ENCODE measurements at regions not wholly inside any gene's neighbourhood (a gene's known extent, or its start where the extent isn't known, plus 50 kb on each side); places are given as distances from the start of the nearest gene placed in this dataset.

- Histone ChIP-seq H3K27me3 (no peaks in the 10 kb centered on the region), H3K27ac (no peak overlapping the region), H3K36me3 (no peaks in the 10 kb centered on the region), H3K4me1 (peaks cover 0 to 15% (median 0%) of the 10 kb centered on the region in 4 donors), H3K9me3 (no peaks in the 10 kb centered on the region), H3K4me3 (no peak overlapping the region)
- WGBS, 2 donors = 90 to 92% methylated on average over 6 of the region's 6 CpGs
- no peak for TF ChIP-seq EP300 (IDR thresholded peaks at IDR 0.05)
- TF ChIP-seq, protein P1, sequence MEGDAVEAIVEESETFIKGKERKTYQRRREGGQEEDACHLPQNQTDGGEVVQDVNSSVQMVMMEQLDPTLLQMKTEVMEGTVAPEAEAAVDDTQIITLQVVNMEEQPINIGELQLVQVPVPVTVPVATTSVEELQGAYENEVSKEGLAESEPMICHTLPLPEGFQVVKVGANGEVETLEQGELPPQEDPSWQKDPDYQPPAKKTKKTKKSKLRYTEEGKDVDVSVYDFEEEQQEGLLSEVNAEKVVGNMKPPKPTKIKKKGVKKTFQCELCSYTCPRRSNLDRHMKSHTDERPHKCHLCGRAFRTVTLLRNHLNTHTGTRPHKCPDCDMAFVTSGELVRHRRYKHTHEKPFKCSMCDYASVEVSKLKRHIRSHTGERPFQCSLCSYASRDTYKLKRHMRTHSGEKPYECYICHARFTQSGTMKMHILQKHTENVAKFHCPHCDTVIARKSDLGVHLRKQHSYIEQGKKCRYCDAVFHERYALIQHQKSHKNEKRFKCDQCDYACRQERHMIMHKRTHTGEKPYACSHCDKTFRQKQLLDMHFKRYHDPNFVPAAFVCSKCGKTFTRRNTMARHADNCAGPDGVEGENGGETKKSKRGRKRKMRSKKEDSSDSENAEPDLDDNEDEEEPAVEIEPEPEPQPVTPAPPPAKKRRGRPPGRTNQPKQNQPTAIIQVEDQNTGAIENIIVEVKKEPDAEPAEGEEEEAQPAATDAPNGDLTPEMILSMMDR (IDR thresholded peaks at IDR 0.05) = no peak
- no peak for TF ChIP-seq POLR2A (IDR thresholded peaks at IDR 0.05)
- DNase-seq (ENCODE audit: low spot score in 2 of 2) = no peak
Observed at GRCh38 chr11:19639603-19640105, 73.0 kb upstream of the NAV2 start.

DNA sequence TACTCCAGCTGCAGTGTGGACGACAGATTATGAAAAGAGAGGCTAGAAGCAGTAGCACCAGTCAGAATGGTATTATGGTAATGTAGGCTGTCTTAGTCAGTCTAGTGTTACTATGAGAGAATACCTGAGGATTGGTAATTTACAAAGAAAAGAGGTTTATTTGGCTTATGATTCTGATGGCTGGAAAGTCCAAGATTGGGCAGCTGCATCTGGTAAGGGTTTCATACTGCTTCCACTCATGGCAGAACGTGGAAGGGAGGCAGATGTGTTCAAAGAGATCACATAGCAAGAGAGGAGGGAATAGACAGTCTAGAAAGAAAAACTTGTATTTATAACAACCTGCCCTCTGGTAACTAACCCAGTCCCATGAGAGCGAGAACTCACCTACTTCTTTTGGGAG is 77.3 kb upstream of the NAV2 start:
- H3K27me3 ChIP-seq = no peaks in the 10 kb centered on the region
- 94 to 96% methylated on average over 3 of the region's 3 CpGs for WGBS, 2 donors
- no peaks in the 10 kb centered on the region for H3K36me3 ChIP-seq
- no peaks in the 10 kb centered on the region for H3K9me3 ChIP-seq
- no peak for TF ChIP-seq EP300 (IDR thresholded peaks at IDR 0.05)
- TF ChIP-seq, protein P1 (IDR thresholded peaks at IDR 0.05) = no peak
- no peak for TF ChIP-seq POLR2A (IDR thresholded peaks at IDR 0.05)
- no peak overlapping the region for H3K4me3 ChIP-seq
- no peak for DNase-seq (ENCODE audit: low spot score in 2 of 2)
- H3K4me1 ChIP-seq = peaks cover 0 to 15% (median 3%) of the 10 kb centered on the region in 4 donors
- H3K27ac ChIP-seq = no peak overlapping the region

GRCh38 chr11:19633276-19633675 is 79.4 kb upstream of the NAV2 start:
- TF ChIP-seq EP300 (IDR thresholded peaks at IDR 0.05) = peak in 1 of 2 donors; percentile 64
- no peak for TF ChIP-seq POLR2A (IDR thresholded peaks at IDR 0.05)
- peak; percentile 34 to 65 for DNase-seq (ENCODE audit: low spot score in 2 of 2)
- Histone ChIP-seq H3K4me1 (peaks cover 0 to 29% (median 3%) of the 10 kb centered on the region in 4 donors), H3K36me3 (no peaks in the 10 kb centered on the region), H3K4me3 (no peak overlapping the region), H3K27me3 (no peaks in the 10 kb centered on the region), H3K27ac (peak overlapping the region in 3 of 4 donors; percentile 33 to 67 (median 62)), H3K9me3 (no peaks in the 10 kb centered on the region)
- WGBS, 2 donors = 90 to 95% methylated on average over 3 to 6 of the region's 7 CpGs

GRCh38 chr11:19632499-19632834 is 80.2 kb upstream of the NAV2 start:
- Histone ChIP-seq H3K27me3 (no peaks in the 10 kb centered on the region), H3K4me1 (peaks cover 0 to 35% (median 3%) of the 10 kb centered on the region in 4 donors), H3K36me3 (no peaks in the 10 kb centered on the region), H3K9me3 (no peaks in the 10 kb centered on the region), H3K27ac (peak overlapping the region in 3 of 4 donors; percentile 33 to 67 (median 62)), H3K4me3 (no peak overlapping the region)
- TF ChIP-seq, protein P1 (IDR thresholded peaks at IDR 0.05) = no peak
- no peak for TF ChIP-seq EP300 (IDR thresholded peaks at IDR 0.05)
- TF ChIP-seq POLR2A (IDR thresholded peaks at IDR 0.05) = no peak
- 39 to 46% methylated on average over 3 of the region's 3 CpGs for WGBS, 2 donors
- no peak for DNase-seq (ENCODE audit: low spot score in 2 of 2)

DNA sequence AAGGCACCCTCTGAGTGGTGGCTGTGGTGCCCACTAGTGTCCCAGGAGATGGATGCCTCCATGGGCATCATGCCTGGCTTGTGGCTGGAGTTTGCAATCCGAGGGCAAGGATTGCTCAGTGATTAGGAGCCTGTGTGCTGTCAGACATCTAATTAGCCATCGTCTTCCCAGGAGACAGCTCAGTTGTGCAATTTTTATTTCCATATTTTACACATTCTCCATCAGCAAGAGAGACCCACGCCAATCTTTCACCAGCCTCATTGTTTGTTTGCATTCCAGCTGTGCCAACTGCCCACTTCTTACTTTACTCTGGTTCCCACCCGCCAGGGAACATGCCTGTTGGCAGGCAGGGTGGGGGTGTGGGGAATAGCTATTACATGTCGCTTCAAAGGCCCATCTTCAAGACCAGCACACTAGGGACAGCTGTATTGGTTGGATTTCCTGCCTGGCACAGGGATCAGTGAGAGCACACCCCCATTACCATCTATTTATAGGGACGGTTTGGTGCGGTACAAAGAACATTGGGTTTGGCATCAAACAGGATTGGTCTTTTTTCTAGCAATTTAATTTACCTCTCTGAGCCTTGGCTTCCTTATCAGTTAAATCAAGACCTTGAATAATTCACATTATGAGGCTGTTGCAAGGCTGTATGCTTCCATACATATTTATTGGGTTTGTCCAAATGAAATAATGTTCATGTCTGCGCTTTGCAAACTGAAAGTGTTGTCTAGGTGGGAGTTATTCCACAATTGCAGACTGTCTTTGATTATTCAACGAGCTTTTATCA is 80.7 kb upstream of the NAV2 start:
- no peak for DNase-seq (ENCODE audit: low spot score in 2 of 2)
- TF ChIP-seq EP300 (IDR thresholded peaks at IDR 0.05) (no peak), POLR2A (IDR thresholded peaks at IDR 0.05) (no peak)
- TF ChIP-seq, protein P1 (IDR thresholded peaks at IDR 0.05) = no peak
- Histone ChIP-seq H3K4me3 (no peak overlapping the region), H3K9me3 (no peaks in the 10 kb centered on the region), H3K36me3 (no peaks in the 10 kb centered on the region), H3K27ac (peak overlapping the region in 2 of 4 donors; percentile 62 to 67), H3K4me1 (peaks cover 0 to 35% (median 3%) of the 10 kb centered on the region in 4 donors), H3K27me3 (no peaks in the 10 kb centered on the region)
- 65% methylated on average over 9 of the region's 9 CpGs for WGBS, 2 donors
